GM12874 (cell line): ENCODE measurements at regions not wholly inside any gene's neighbourhood (a gene's known extent, or its start where the extent isn't known, plus 50 kb on each side); places are given as distances from the start of the nearest gene placed in this dataset.

Source experiments
- TF ChIP-seq, protein P1 (sequence below): IDR thresholded peaks from 2 replicates; pipeline ENCODE4 v1.5.1; 2011; ENCODE audit warnings: low read depth, mild to moderate bottlenecking, control low read depth, low read length, moderate library complexity; ENCODE audit not compliant: insufficient read depth

DNA sequence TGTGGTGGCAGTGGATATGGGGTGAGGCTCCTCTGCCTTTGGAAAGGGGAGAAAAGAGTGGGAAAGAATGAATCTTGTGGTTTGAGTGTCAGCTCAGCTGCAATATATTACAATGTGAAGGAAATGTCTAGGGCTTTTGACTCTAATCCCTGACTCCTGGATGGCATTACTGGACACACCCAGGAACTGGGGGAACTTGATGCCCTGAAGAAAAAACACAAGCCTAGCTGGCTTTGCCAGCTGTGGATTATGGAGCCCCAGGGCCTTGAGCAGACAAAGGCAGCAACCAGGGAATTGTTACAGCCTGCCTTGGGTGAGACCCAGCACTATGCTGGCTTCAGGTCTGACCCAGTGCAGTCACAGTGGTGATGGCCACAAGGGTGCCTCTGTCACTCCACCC lies 57.1 kb upstream of the CYSLTR1 start:
- TF ChIP-seq, protein P1, sequence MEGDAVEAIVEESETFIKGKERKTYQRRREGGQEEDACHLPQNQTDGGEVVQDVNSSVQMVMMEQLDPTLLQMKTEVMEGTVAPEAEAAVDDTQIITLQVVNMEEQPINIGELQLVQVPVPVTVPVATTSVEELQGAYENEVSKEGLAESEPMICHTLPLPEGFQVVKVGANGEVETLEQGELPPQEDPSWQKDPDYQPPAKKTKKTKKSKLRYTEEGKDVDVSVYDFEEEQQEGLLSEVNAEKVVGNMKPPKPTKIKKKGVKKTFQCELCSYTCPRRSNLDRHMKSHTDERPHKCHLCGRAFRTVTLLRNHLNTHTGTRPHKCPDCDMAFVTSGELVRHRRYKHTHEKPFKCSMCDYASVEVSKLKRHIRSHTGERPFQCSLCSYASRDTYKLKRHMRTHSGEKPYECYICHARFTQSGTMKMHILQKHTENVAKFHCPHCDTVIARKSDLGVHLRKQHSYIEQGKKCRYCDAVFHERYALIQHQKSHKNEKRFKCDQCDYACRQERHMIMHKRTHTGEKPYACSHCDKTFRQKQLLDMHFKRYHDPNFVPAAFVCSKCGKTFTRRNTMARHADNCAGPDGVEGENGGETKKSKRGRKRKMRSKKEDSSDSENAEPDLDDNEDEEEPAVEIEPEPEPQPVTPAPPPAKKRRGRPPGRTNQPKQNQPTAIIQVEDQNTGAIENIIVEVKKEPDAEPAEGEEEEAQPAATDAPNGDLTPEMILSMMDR = no peak

DNA sequence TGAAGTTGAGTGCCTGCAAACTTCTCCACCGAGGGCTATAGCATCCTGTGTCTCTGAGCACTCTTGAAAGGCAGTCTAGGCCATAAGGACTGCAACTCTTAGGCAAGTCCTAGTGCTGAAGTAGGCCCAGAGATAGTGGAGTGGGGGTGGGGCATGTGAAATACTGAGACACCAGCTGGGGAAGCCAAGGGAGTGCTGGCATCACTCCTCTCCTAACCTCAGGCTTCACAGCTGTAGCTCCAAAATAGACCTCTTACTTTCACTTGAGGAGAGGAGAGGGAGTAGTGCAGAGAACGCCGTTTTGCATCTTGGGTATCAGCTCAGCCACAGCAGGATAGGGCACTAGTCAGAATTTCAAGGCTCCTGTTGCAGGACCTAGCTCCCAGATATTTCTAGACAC lies 56.2 kb upstream of the CYSLTR1 start:
- TF ChIP-seq, protein P1 = no peak

DNA sequence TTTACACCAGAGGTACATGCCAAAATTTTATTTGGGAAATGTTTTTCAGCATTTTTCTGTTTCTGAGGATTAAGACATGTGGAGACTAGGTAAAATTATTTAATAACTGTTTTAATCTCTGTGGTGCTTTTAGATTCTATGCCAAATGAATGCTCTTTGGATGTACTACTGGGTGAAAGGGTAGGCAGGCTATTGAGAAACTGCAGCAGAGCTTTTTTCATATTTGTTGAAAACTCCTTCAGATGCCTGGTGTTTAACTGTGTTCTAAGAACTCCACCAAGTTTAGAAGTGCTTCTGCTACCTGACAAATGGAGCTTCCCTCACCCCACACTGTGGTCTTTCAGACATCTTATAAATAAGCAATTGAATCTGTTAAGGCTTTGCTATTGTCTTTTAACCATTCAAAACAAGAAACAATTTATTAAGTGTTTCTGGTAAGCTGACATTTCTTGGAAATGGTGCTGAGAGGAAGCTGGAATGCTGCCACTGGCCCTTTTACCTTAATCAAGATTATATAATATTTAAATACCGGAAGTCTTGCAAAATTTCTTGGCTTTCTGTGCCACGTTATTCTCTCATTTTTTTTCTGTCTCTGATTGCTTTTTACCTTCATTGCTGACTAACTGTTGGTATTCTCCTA lies 51.2 kb upstream of the CYSLTR1 start:
- TF ChIP-seq, protein P1 = no peak
